HL-60 (cell line): ENCODE measurements at regions not wholly inside any gene's neighbourhood (a gene's known extent, or its start where the extent isn't known, plus 50 kb on each side); places are given as distances from the start of the nearest gene placed in this dataset.

Source experiments
- DNase-seq, 2 experiments: peaks; one replicate each; pipeline ENCODE4 v3.0.0-alpha.2; 2010 to 2020; ENCODE audit warnings: low read depth in 1 of 2, low spot score in 1 of 2
- H3K27ac ChIP-seq: fragments of 250-450 bp; sonication (Bioruptor Pico); replicated peaks from 2 replicates; pipeline ENCODE4 v1.5.1; 2020; ENCODE audit warnings: mild to moderate bottlenecking, moderate library complexity
- H3K27me3 ChIP-seq: fragments of 250-450 bp; sonication (Bioruptor Pico); 2 replicates; pipeline ENCODE4 v1.5.1; 2021; ENCODE audit warnings: mild to moderate bottlenecking, moderate library complexity; ENCODE audit not compliant: insufficient read depth, poor library complexity, severe bottlenecking
- H3K4me3 ChIP-seq: replicated peaks from 2 replicates; pipeline ENCODE4 v1.5.1; 2011; ENCODE audit warnings: mild to moderate bottlenecking, control low read depth, low read length; ENCODE audit not compliant: insufficient read depth
- CTCF ChIP-seq: IDR thresholded peaks from one replicate; pipeline ENCODE4 v1.5.1; 2011; ENCODE audit warnings: low read length, control low read depth, inconsistent platforms; ENCODE audit not compliant: insufficient read depth
- GABPA ChIP-seq: IDR thresholded peaks from 2 replicates; pipeline ENCODE4 v1.6.1; 2012; ENCODE audit warnings: low read depth
- POLR2AphosphoS5 ChIP-seq: IDR thresholded peaks from 2 replicates; pipeline ENCODE4 v1.6.1; 2012; ENCODE audit warnings: low read depth
- REST ChIP-seq: IDR thresholded peaks from 2 replicates; pipeline ENCODE4 v1.6.1; 2012; ENCODE audit warnings: low read depth; ENCODE audit not compliant: insufficient replicate concordance
- SPI1 ChIP-seq: IDR thresholded peaks from 2 replicates; pipeline ENCODE4 v1.6.1; 2012; ENCODE audit warnings: low read depth, mild to moderate bottlenecking, borderline replicate concordance

DNA sequence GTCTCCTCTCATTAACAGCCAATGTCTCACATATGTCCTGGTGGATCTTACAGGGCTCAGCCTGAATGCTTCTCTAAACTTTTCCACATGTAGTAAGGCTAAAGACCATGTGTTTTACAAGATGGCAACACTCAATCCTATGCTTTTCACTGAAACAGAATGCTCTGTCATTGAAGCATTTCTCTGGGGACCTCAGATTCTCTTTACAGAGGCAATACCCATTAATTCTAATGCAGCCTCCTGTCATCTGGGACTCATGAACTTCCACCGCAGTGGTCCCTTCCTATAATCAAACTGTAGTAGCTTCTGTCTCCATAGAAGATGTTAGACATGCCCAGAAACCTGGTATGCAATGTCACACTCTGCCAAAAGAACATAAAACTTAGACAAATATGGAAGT, 926.6 kb upstream of the RBFOX1 start:
- Histone ChIP-seq H3K4me3 (no peak overlapping the region), H3K27me3 (no peaks in the 10 kb centered on the region), H3K27ac (no peak overlapping the region)
- no peak for DNase-seq
- TF ChIP-seq GABPA (no peak), SPI1 (no peak), CTCF (no peak), POLR2AphosphoS5 (no peak), REST (no peak)

DNA sequence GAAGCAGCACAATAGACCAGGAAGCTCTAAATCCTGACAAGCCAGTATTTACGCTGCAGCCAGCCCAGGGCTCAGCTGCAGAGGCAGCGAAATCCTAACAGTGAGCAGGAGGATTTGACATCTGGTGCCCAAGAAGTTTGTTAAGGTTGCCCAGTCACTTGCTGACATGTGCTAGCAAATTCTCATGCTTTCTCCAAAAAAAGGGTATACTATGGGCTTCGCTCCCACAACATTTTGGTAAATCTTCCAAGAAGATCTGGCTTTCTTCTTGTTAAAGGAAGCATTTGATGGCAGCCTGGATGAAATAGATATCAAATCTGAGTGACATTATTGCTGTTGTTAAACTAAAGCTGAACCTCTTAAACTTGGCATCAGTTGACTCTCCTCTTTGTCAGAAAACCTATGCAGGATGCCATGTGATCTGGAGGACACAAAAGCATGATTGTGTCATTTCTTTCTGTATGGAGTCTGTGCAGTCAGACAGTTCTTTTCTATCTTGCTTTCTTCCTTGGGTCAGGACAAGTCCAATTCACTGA, 949.7 kb upstream of the RBFOX1 start:
- H3K27ac ChIP-seq, result no peak overlapping the region
- no peak for DNase-seq
- H3K4me3 ChIP-seq, result no peak overlapping the region
- H3K27me3 ChIP-seq, result no peaks in the 10 kb centered on the region
- no peak for TF ChIP-seq SPI1
- TF ChIP-seq POLR2AphosphoS5, result no peak
- TF ChIP-seq GABPA, result no peak
- no peak for TF ChIP-seq CTCF
- no peak for TF ChIP-seq REST

GRCh38 chr16:6381896-6382295, 950.7 kb upstream of the RBFOX1 start:
- Histone ChIP-seq H3K27me3 (no peaks in the 10 kb centered on the region), H3K27ac (no peak overlapping the region), H3K4me3 (no peak overlapping the region)
- DNase-seq, result no peak
- TF ChIP-seq CTCF (no peak), POLR2AphosphoS5 (no peak), GABPA (no peak), SPI1 (no peak)

DNA sequence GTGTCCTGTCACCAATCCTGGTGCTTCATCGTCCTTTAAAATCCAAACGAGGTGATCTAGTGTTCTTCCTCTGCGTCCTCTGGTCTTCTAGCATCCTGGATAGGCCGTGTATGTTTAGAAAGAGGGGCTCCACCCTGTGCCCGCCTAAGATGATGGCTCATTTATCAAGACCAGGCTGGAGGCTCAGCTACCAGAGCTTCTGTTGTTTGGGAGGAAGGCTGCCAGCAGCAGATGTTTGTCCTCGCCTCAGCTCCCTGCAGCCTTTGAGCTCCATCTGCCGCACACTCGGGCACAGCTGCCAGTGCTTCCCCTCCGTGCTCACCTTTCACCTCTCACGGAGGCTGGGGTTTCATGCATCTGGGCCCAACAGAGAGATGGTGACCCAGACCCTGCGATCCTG, 954.7 kb upstream of the RBFOX1 start:
- Histone ChIP-seq H3K4me3 (no peak overlapping the region), H3K27ac (no peak overlapping the region), H3K27me3 (no peaks in the 10 kb centered on the region)
- no peak for DNase-seq
- TF ChIP-seq SPI1, result no peak
- no peak for TF ChIP-seq REST
